SIG-M5 treated with dmso at 0.1 percent for 504 hours (cell line): ENCODE measurements at regions not wholly inside any gene's neighbourhood (a gene's known extent, or its start where the extent isn't known, plus 50 kb on each side); places are given as distances from the start of the nearest gene placed in this dataset.

Experiments
- DNase-seq: peaks from one replicate; lab custom pipeline; 2025; ENCODE audit not compliant: unreplicated experiment; lab: John Stamatoyannopoulos, UW

DNA sequence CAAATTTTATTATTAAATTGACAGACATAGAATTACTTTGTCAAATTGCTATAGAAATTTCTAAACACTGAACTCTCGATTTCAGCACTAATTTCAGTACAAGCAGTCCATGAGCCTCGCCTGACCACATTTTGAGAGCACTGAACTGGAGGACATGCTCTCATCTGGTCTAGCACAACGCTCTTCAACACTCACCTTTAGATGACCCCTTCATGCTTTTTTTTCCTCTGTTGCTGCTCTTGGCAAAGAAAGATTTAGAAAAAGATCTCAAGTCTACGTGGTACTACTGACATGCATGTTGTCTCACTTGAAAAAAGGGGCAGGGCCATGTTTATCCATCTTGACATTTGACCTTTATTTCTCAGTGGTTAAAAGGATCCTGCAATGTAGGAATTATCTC, 981.5 kb downstream of the DIAPH3 start:
- no peak for DNase-seq

DNA sequence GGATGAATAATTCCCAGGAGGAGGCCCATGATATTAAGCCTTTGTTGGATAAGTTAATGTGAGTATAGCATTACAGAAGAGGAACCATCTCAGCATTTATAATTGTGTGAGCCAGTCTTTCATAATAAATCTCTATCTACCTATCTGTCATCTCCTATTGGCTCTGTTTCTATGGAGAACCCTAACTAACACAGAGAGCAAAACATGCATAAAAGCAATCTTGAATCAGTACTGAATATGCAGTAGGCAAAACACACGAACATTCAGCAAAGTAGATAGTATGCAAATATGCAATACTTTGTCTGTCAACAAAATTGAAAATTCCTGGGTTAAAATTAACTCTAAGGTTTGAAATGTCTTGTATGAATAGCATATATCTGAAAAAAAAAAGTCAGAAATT, 966.3 kb downstream of the DIAPH3 start:
- DNase-seq = no peak

GRCh38 chr13:59201841-59202240, 961.9 kb downstream of the DIAPH3 start:
- DNase-seq = no peak

DNA sequence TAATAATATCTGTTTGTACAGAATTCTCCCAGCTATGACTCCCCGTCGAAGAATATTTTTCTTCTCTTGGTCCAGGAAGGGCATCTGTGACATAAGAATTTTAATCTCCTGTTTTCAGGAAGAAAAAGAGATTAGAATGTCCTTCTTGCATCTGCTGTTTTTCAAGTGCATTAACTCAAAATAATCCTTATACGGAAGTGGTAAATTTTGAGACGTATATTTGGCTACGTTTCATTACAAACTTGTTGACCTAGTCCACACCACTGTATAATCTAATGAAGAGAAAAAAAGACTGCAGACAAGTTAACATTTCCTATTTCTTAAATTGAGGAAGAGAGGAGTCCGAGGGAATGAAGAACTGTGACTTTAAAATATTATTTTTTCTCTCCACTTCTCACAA, 959.9 kb downstream of the DIAPH3 start:
- DNase-seq = no peak

GRCh38 chr13:59205501-59205900, 958.2 kb downstream of the DIAPH3 start:
- no peak for DNase-seq

- no peak for DNase-seq
Measured at GRCh38 chr13:59208405-59209195, 955.1 kb downstream of the DIAPH3 start.

DNA sequence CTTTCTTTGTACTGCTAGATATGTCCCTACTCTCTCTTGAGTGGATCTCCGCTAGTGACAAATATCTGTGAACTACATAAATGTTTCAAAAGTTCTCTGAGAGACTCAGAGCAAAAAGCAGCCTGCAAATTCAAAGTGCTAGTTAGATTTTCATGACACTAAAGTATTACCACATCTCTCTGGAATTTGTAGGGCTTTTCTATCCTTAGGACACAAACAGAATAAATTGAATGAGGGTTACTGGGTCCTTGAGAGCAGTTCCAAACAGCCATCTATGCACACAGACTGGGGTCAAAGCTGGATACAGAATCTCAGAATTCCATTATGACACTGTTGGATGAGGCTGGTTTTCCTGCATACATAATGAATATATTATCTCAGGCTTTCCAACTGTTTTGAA, 953.2 kb downstream of the DIAPH3 start:
- no peak for DNase-seq

GRCh38 chr13:59211606-59212005, 952.1 kb downstream of the DIAPH3 start:
- no peak for DNase-seq

DNA sequence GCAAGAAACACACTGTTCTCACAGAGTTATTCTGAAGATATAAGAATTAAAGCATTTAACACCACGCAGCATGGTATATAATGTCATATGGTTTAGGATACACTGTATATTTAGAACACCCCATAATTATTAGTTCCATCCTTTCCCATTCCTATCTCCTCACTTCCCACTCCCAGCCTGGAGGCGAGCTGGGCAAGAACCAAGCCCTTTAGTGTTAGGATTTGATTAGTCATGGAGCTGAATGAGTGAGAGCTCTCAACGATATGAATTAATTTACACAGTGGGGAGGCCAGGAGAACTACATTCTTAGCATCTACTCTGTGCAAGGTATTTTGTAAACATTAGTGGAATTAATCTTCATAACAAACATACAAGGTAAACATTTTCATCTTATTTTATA, 934.3 kb downstream of the DIAPH3 start:
- no peak for DNase-seq

- DNase-seq = no peak
Measured at GRCh38 chr13:59229861-59230260, 933.9 kb downstream of the DIAPH3 start.

DNA sequence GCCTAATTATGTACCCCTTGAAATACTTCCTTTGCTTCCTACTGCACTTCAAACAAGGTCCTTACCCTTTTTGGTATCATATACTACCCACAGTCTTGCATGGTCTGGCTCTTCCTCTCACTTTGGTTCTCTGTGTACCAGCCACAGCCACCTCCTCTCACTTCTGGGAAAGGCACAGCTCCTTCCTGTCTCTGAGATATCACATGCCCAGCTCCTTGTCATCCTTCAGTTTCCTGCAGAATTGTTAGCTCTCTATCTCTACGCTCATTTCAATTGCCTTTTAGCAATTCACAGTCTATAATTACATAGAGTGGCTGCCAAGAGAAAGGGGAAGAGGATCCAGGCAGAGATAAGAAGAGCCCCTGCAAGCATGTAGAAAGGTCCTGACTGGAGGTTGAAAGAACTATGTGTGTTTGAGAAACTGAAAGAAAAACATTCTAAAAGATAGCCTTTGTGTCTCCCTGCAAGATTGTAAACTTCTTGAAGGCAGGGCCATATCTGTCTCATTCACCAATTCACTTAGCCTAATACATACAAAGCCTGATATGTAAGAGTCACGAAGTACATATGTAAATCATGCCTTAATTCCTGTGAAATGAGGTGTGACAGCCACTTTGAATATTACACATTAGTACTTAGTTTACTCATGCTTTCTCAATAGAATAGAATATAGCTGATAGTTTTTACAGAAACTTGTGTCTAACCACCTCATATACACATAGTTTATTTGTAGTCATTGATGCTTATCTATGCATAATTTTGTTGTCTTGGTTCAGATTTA, 933.1 kb downstream of the DIAPH3 start:
- peak; percentile 27 for DNase-seq

DNA sequence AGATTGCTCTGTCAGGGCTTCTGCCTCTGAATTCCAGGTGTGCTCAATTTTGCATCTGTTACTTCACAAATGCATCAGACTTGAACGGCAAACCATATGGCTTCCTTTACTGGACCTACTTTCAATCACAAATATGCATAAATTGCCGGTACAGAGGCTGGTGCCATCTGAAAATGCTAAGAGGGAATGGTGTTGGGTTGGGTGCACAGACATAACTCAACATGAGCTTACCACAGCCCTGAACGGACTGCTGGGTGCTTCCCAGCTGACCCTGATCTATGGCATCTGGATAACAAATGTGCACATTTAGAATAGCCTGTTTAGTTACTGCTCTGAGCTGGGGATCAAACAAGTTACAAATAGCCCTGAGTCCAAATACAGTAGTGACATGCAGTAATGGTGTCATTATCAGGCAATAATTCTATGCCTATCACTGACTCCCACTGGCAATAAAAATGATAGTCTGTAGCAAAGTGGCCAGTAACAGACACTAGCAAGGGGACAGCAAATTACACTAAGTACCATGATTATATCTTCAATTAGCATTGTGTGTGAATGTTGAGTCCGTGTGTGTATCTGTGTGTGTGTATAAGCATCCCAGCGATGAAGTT, 927.3 kb downstream of the DIAPH3 start:
- no peak for DNase-seq

DNA sequence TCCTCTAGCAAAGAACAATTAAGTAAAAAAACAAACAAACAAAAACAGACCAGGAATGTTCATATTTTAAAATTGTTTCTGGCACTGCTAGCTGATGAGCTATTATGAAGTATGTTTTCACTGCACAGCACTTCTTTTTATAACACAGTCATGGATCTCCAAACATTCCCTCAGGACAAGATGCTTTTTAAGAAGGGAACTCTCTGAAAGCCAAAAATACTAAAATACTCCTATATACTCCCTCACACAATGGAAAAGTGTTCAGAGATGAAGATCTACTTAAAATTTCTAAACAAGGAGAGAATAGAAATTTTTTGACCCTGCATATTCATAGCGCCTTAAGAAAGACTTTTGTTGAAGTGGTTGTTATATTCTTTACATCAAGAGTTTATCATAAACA, 926.8 kb downstream of the DIAPH3 start:
- DNase-seq = no peak

DNA sequence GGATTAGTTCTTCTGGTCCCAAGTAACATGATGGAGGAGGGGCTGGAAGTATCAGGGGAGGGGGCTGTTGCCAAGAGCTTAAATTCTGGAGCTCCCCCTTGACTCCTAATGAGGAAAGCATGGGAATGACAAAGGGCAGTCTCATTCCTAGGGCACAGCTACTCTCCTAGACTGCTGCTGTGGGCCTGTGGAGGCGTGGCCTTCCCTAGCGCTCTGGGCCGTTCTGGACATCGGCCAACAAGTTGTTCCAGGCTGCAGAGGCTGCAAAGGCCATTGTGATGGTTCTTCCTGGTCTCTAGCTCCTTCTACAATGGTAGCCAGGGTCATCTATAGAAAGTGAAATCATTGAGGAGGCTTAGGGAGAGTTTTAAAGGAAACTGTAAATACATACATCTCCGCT, 916.6 kb downstream of the DIAPH3 start:
- DNase-seq = no peak

- DNase-seq = no peak
Measured at GRCh38 chr13:59250336-59251189, 913.2 kb downstream of the DIAPH3 start.

DNA sequence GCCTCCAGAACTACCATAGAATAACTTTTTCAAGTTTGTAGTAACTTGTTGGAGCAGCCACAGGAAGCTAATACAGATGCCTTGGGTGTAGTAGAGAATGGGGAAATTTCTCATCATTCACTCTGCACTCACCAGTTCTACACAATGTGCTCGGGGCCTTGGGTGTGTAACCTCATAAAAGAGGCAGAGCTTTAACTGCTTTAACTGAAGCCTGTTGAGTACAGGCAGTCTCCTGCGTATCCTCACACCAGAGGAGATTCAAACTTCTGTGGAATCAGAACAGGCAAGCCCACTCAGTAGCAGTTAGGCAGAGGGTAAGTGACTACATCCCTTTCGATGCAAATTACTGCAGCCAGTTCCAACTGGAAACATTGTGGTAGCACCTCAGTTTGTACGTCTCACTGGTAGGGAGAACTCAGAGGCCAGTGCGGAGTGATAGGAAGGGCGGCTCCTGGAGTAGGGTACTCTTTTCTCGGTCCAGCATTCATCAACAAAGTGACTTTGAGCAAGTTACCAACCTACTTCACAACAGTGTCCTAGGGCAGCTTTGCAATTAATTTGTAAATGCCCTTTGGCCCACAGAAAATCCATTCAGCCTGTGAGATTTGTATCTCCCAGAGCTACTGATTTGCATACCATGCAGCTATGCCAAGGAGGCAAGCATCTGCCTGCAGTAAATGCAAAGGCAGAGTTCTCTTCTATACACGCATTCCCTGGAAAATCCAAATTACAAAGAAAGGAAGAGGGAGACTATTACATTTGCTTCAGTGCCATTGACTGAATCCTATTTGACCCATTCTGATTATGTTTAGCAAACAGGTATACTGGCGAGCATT, 904.3 kb downstream of the DIAPH3 start:
- DNase-seq = no peak

DNA sequence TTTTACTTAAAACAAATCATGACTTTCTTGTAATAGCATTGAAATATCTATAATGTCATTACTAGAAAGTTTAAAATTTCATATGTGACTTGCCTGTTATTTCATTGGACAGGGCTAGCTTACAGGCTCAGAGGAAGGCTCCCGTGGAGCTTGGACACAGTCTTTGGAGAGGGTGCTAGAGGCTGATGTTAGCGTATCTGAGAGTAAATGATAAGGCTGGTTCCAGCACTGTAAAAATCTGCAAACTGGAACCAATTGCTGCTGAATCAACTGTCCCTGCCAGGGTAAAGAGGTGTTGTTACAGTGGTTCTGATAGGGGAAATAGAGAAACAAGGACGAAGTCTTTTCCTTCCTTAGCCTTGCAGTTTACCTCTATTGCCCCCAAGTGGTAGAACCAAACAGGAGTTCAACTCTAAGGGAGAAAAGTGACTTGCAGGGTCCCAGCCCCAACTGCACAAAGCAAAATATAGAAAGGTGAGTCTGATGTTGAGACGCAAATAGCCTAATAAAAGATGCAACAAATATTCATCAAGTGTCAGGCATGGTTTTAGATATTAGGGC, 901.7 kb downstream of the DIAPH3 start:
- DNase-seq = peak; percentile 1

- no peak for DNase-seq
Measured at GRCh38 chr13:59263531-59263930, 900.2 kb downstream of the DIAPH3 start.

DNA sequence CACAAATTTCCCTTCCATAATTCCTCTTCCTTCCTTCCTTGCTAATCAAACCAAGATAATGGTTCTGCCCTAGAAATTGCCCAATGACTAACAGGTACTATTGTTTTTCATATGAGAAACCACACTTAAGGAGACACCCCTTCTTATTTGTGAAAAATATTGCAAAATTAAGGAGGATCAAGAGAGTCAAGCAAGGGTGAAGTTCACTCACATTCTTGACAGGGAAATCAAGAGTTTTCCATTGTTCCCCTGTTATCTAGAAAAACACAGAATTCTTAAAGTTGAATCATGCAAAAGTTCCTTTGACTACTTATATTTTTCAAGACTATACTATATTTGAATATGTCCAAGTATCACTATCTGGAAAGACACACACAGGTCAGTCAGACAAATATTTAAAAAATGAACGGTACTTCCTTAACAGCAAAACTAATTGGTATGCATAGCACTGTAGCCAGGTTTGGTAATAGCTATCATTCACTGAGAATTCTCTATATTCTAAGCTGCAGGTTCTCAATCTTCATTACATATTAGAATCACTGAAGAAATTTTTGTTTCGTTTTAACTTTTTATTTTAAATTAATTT, 897.2 kb downstream of the DIAPH3 start:
- DNase-seq = no peak

- DNase-seq = no peak
Measured at GRCh38 chr13:59269476-59269875, 894.3 kb downstream of the DIAPH3 start.
